Cardiac fibroblast (primary cell): ENCODE measurements at regions not wholly inside any gene's neighbourhood (a gene's known extent, or its start where the extent isn't known, plus 50 kb on each side); places are given as distances from the start of the nearest gene placed in this dataset.

Source experiments
- DNase-seq, 2 donors: peaks; one replicate each; pipeline versions ENCODE4 v3.0.0 to v3.0.0-alpha.2; 2010; ENCODE audit warnings: low read depth in 2 of 2
- H3K4me3 ChIP-seq, 2 donors: replicated peaks in 1 of 2; 1 replicate in 1 of 2; 2 replicates in 1 of 2; pipeline ENCODE4 v1.5.1; 2011; ENCODE audit warnings: low read depth in 2 of 2, low read length in 2 of 2, mild to moderate bottlenecking in 2 of 2, moderate library complexity in 1 of 2
- TF ChIP-seq, protein P1 (sequence below): IDR thresholded peaks from one replicate; pipeline ENCODE4 v1.5.1; 2011; ENCODE audit warnings: low read depth, mild to moderate bottlenecking, low read length, inconsistent platforms

DNA sequence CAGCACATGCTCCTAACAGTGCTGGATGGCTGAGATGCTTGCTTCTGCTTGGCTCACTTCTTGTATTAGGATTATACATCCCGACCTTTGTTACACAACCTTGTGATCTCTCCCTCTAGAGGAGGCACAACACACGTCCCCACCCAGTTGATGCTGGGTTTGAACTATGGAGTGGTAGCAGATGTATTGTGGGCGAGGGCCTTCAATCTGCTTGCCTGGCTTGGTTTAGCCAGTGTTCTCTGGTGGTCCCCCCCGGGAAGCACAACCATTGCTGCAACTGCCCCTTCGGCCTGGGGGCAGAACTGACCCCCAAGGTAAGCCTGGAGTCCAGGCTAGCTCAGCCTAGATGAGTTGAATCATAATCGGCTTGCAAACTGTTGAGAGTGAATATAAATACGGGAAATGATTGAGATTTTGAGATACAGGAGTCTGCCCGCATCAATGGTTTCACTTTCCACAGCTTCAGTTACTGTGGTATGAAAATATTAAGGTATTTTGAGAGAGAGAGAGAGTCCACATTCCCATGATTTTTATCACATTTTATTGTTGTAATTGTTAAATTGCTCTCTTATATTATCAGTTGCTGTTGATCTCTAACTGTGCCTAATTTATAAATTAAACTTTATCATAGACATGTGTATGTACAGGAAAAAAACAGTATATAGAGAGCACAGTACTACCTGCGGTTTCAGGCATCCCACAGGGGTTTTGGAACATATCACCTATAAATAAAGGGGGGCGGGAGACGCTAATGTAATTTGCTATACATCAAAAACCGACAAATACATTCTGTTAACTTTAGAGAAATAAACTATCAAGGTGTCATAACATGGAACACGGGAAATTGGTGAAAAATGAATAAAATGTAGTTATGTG lies 482.0 kb upstream of the B3GAT1 start:
- no peak overlapping the region for H3K4me3 ChIP-seq
- DNase-seq = no peak
- TF ChIP-seq, protein P1, sequence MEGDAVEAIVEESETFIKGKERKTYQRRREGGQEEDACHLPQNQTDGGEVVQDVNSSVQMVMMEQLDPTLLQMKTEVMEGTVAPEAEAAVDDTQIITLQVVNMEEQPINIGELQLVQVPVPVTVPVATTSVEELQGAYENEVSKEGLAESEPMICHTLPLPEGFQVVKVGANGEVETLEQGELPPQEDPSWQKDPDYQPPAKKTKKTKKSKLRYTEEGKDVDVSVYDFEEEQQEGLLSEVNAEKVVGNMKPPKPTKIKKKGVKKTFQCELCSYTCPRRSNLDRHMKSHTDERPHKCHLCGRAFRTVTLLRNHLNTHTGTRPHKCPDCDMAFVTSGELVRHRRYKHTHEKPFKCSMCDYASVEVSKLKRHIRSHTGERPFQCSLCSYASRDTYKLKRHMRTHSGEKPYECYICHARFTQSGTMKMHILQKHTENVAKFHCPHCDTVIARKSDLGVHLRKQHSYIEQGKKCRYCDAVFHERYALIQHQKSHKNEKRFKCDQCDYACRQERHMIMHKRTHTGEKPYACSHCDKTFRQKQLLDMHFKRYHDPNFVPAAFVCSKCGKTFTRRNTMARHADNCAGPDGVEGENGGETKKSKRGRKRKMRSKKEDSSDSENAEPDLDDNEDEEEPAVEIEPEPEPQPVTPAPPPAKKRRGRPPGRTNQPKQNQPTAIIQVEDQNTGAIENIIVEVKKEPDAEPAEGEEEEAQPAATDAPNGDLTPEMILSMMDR = no peak

DNA sequence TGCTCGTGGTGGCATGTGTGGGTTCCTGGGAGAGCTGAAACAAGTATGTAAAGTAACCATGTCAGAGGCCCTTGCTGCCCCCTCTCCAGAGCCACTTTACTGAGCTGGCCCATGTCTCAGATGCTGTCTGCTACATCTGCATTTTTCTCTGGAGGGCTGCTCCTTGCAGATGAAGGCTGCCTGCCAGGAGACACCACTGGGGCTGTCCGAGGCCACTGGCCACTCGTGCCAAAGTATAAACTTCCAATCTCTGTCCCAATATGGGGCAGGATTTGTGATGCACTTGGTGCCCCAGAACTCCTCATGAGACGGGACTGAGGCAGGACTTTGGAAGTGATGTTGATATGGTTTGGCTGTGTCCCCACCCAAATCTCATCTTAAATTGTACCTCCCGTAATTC lies 478.4 kb upstream of the B3GAT1 start:
- DNase-seq = no peak
- no peak overlapping the region for H3K4me3 ChIP-seq

DNA sequence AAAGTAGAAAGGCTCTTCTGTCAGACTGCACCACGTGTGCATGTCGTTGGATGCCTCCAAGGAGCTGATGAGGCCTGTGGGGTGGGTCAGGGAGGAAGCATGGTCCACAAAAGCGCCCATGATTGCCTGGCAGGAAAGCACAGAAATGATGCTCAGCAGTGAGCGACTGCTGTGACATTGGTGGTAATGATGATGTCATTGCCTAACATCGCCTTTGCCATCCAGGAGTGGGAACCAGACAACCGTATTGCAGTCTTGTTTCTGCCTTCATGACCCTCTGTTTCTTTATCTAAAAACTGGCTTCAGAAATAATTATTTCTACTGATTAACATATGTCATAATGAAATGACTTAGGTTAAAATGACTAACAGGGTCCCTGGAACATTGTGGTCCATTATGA lies 477.8 kb upstream of the B3GAT1 start:
- no peak overlapping the region for H3K4me3 ChIP-seq
- TF ChIP-seq, protein P1 = no peak
- no peak for DNase-seq

More for the DNA sequence above, 478.4 kb upstream of the B3GAT1 start:
- TF ChIP-seq, protein P1 = no peak

DNA sequence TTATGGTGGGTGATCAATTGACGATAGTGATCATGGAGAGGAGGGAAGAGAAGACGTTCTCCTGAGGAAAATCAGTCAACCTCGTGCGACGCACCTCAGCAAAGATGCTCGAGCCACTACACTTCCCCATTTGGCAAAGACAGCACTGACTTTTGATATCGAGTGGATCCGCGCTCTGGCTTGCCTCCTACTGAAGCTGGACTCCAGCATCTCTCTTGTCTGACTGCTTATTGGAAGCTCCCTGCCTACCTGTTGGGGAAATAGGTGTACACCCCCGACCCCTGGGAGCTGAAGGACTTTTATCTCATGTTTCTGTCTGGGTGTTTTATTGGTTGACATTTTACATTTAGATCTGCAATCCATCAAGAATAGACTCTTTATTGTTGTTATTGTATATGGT lies 476.8 kb upstream of the B3GAT1 start:
- H3K4me3 ChIP-seq = no peak overlapping the region
- TF ChIP-seq, protein P1 = no peak
- no peak for DNase-seq

DNA sequence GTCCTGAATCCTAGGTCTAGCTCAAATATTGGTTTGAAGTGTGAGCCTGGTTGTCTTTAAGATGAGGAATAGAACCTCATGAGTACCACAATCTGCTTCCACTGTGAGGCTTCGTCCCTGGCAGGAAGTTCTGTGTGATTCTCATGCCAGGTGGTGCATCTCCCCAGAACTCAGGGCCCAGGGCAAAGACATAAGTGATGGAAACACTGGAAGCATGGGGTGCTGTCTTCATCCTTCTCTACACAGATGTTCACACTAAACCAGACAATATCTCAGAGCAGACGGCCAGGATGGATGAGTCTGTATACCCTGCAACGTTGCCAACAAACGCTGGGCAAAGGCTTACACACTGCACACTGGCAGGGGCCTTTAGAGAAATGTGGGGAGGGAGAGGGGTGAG lies 475.9 kb upstream of the B3GAT1 start:
- TF ChIP-seq, protein P1 = no peak
- no peak overlapping the region for H3K4me3 ChIP-seq
- no peak for DNase-seq

DNA sequence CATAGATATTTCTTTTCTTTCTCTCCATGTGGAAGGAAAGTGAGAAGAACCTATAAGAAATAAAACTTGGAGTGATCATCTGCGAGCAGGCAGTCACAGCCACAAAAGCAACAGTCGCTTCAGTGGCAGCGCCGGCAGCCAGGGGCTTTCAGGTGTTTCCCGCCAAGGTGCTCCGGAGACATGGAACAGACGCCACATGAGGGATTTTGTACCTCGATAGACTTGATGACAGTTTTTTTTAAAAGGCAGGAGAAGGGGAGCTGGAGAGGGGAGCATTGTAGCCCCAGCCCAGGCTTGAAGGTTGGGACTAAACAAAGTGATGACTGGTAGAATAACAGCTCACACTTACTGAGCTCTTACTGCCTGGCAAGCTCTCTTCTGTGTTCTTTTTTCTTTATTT lies 471.4 kb upstream of the B3GAT1 start:
- no peak overlapping the region for H3K4me3 ChIP-seq
- DNase-seq = no peak
- TF ChIP-seq, protein P1 = no peak
